ENCODE measurements at regions not wholly inside any gene's neighbourhood (a gene's known extent, or its start where the extent isn't known, plus 50 kb on each side); places are given as distances from the start of the nearest gene placed in this dataset.
"Not testable (repeated sequence)": the region's sequence is repeated elsewhere in the genome, so short reads cannot be mapped to it uniquely, and the experiment has no call there.

- no peak for DNase-seq
Observed at GRCh38 chr16:26395700-26396099, 671.0 kb upstream of the C16orf82 start.

- DNase-seq = no peak
Observed at GRCh38 chr16:26396511-26397235, 670.1 kb upstream of the C16orf82 start.

- DNase-seq = no peak
Observed at GRCh38 chr16:26413780-26414179, 652.9 kb upstream of the C16orf82 start.

DNA sequence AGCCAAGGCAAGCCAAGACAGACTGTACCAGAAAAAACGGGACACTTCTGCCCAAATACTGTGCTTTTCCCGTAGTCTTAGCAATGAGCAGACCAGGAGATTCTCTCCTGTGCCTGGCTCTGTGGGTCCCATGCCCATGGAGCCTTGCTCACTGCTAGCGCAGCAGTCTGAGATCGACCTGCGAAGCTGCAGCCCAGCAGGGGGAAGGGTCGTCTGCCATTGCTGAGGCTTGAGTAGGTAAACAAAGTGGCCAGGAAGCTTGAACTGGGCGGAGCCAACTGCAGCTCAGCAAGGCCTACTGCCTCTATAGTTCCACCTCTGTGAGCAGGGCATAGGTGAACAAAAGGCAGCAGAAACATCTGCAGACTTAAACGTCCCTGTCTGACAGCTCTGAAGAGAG, 647.3 kb upstream of the C16orf82 start:
- not testable (repeated sequence) for DNase-seq

GRCh38 chr16:26430618-26431017, 636.1 kb upstream of the C16orf82 start:
- DNase-seq = no peak

DNA sequence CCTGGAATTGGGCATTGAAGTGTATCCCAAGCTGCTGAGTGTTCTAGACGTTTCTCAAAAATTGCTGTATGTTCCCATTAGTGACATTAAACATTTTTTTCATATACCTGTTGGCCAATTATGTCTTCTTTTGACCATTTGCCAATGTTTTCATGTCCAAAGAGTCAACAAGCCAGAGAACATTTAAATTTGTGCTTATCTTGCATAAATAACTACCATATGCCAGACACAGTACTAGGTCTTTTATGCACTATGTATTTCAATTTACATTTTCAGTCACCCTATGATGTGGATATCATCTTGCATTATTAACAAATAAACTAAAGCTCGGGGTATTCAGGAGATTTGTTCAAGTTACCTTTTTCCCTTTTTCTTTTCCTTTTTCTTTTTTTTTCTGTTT, 632.9 kb upstream of the C16orf82 start:
- no peak for DNase-seq

DNA sequence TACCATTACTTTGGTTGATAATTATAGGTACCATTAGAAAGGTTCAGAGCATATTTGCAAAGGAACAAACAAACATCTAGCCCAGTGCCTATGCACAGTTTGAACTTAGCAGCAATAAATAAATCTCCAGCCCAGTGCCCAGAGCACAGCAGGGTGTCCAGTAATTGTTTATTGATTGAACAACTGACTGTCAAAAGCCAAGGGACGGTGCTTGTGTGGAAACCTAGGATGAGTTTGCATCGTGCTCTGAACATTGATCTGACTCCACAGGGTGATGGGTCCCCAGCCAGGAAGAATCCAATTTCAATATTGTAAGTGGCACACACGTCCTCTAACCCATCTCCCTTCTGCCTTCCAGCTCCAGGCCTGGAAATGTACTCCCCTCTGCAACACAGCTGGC, 625.5 kb upstream of the C16orf82 start:
- DNase-seq = no peak

DNA sequence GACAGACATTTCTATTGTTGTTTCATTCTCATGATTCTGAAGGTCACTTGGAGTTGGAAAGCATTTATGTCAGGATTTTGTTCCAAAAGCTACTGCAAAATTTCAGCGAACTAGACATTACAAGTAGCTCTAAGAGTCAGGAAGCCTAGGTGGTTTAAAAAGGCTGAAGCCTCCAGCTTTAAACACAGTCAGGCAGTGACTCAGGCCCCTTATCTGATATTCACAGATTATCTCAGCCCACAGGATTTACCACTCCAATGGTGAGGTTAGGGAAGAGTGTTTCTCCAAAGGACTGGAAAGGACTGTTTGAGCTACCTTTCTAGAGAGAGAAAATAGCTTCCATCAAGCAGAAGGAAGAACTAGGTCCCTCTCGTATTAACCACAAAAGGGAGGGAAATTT, 624.4 kb upstream of the C16orf82 start:
- DNase-seq = no peak

- DNase-seq = no peak
Observed at GRCh38 chr16:26447570-26447969, 619.2 kb upstream of the C16orf82 start.

DNA sequence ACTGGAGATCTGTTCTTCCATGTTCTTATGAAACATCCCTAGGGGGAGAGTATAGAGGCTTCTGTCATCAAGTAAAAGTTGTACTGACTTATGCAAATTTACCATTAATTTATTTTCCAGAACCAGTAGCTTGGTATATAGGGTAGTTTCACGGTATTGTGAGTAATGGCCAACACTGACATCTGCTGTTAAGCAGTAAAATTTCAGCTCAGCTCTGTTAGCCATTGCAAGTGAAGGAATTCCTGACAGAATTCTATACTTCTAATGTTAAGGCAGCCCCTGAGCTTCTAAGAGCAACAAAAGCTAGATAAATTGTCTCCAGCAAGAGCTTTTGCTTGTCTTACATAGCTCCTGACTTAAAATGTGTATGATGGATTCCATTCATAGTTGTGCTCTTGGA, 613.5 kb upstream of the C16orf82 start:
- no peak for DNase-seq

- DNase-seq = no peak
Observed at GRCh38 chr16:26454102-26454501, 612.6 kb upstream of the C16orf82 start.

DNA sequence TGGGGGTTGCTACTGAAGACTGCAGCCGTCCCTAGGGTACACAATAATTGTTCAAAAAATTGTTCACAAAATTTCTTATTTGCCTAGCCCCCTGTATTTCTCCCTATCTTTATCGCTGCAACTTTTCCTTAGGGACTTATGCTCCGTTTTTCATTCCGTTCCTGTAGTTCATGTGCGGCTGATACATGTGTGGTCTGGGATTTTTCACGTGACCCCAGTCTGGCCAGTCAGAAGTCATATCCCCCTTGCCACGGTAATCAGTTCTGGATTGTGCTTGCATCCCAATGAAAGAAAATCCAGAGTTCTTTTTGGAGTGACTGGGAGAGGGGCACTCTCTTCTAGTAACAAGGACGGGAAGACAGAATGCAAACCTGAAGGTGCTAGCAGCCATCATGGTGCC, 610.7 kb upstream of the C16orf82 start:
- DNase-seq = no peak

GRCh38 chr16:26457095-26457494, 609.6 kb upstream of the C16orf82 start:
- no peak for DNase-seq

- DNase-seq = no peak
Observed at GRCh38 chr16:26457882-26458281, 608.8 kb upstream of the C16orf82 start.

GRCh38 chr16:26464576-26465266, 602.0 kb upstream of the C16orf82 start:
- no peak for DNase-seq

DNA sequence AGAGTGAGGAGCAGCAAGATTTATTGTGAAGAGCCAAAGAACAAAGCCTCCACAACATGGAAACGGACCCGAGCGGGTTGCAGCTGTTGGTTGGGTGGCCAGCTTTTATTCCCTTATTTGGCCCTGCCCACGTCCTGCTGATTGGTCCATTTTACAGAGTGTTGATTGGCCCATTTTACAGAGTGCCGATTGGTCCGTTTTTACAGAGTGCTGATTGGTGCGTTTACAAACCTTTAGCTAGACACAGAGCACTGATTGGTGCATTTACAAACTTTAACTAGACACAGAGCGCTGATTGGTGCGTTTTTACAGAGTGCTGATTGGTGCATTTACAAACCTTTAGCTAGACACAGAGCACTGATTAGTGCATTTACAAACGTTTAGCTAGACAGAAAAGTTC, 592.3 kb upstream of the C16orf82 start:
- not testable (repeated sequence) for DNase-seq

DNA sequence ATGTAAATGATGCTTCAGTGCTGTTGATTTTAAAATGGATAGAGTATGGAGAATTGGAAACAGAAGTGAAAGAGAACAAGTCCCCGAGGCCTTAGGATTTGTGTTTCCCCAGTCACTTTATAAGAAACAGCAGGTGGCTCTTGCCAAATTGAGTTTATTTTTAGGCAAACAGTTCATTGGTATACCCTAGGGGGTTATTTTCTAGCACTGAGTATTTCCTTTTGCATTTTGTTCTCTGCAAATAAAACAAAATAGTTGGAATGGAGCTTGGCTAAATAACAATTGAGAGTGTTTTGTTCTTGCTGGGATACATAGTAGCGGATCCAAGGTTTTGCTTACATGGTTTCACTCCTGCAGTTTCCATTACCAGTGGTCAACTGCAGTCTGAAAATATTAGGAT, 591.1 kb upstream of the C16orf82 start:
- DNase-seq = no peak

GRCh38 chr16:26491101-26491670, 575.5 kb upstream of the C16orf82 start:
- DNase-seq = no peak

DNA sequence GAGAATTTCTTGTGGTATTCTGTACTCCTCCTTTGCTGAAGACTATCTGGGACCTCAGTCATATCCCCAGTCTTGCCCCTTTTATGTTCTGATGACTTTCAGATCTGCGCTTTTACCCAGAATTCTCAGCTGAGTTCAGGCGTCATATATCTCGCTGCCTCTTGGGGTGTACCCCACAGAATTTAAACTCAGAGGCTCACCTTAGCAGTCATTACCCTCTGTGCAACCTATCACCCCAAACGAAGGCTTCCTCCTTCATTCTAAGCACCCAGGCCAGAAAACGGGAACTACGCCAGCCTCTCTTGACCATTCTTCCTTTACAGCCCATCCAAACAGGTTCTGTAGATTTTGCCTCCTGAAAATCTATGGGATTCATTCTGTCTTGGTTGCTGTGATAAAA, 574.8 kb upstream of the C16orf82 start:
- DNase-seq = no peak

DNA sequence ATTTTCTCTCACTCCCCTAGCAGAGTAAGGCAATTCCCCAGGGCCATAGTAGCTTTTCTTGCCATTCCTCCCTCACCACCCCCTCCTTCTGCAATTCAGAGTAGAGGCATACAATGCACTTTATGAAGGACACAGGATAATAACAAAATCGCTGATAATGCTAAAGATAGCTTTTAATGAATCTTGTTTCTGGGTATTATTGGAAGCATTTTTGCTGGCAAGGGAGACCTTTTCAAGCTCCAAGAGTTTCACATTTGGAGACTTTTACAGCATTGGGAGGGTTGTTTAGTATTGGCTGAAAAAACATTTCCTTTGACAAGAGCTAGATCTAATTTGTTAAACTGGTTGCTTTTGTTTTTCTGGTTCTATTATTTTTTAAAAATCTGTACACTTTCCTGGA, 573.0 kb upstream of the C16orf82 start:
- DNase-seq = no peak

DNA sequence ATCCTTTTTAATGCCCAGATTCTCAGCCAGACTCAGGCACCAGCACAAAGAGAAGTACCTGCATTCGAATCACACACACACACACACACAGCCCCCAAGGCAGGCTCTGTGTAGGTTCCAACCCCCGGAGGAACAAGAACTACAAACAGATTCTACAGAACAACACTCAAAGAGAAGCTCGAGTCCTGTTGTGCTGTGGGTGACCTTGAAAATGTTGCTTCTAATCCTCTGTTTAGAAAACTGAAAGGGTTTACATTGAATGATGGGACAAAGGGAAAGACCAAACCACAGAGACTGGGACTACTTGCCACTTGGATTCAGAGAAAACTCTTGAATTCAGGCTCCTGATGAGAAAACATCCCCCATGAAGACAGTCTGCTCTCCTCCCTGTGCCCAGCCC, 568.8 kb upstream of the C16orf82 start:
- DNase-seq = no peak

DNA sequence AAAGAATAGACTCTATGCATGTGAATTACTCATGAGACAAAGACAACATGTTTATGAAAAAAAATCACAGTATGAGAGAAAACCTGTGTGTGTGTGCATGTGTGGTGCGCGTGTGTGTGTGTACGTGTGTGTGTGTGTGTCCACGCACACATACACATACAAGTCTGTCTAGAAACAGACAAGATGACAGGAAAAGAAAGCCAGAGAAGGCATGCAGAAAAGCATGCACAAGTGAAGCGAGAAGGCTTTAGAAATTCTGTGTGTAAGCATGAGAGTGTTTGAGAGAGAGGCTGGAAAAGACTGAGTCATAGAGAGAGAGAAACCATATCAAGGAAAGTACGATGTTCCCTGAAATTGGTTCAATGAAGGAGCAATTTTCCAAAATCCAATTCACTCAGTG, 566.4 kb upstream of the C16orf82 start:
- no peak for DNase-seq

DNA sequence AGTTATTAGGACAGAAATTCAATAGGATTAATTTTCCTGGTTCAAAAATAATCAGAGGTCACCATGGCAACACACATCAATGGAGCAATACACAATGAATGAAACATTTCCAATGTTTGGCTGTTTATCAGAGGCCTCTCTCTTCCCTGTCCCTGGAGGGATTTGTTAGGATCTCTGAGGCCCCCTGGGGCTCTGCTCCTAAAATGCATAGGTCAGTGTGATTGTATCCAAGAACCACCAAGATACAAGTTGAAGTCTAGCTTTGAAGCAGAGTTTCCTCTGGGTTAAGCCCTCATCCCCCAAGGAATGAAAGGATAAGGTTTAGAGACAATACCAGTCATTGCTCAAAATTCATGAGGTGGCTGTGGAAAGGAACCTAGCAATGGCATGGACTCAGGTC, 561.2 kb upstream of the C16orf82 start:
- DNase-seq = no peak

DNA sequence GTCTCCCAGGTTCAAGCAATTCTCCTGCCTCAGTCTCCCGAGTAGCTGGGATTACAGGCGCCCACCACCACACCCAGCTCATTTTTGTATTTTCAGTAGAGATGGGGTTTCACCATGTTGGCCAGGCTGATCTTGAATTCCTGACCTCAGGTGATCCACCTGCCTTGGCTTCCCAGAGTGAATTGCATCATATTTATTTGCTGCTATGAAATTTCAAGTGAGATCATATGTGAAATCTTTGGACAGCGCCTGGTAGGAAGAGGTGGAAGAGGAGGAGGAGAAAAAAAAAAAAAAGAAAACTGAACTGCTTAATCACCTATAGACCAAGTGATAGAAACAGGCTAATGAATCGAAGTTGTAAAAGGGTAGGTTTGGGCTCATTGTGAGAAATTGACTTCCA, 557.8 kb upstream of the C16orf82 start:
- DNase-seq = not testable (repeated sequence)

Data from activated CD8-positive, alpha-beta memory T cell treated with anti-CD3 and anti-CD28 coated beads, Interleukin-2, amount 50 U/mL, for 48 hours (primary cell).